ENCODE measurements at regions not wholly inside any gene's neighbourhood (a gene's known extent, or its start where the extent isn't known, plus 50 kb on each side); places are given as distances from the start of the nearest gene placed in this dataset.

GRCh38 chr13:64413529-64413928 lies 2816.6 kb downstream of the PCDH9 start:
- TF ChIP-seq CTCF (IDR thresholded peaks at IDR 0.05) = no peak
- ATAC-seq (no peak), DNase-seq (no peak)
- H3K27ac ChIP-seq = no peak overlapping the region
- H3K9me3 ChIP-seq = no peaks in the 10 kb centered on the region
- H3K36me3 ChIP-seq (ENCODE audit: insufficient read depth in 1 of 2, low read depth in 1 of 2) = no peaks in the 10 kb centered on the region
- H3K4me1 ChIP-seq = no peaks in the 10 kb centered on the region
- no peaks in the 10 kb centered on the region for H3K27me3 ChIP-seq (ENCODE audit: insufficient read depth in 3 of 3, low read length in 2 of 3)
- intact Hi-C loops (cut with DNase I) = no loop called here
- no peak overlapping the region for H3K4me3 ChIP-seq

- H3K4me1 ChIP-seq = no peaks in the 10 kb centered on the region
- no peaks in the 10 kb centered on the region for H3K36me3 ChIP-seq (ENCODE audit: insufficient read depth in 1 of 2, low read depth in 1 of 2)
- intact Hi-C loops (cut with DNase I) = no loop called here
- no peak for ATAC-seq
- WGBS, 3 donors = 72 to 82% (median 78%) methylated on average over 5 of the region's 5 CpGs
- no peak for TF ChIP-seq CTCF (IDR thresholded peaks at IDR 0.05)
- no peaks in the 10 kb centered on the region for H3K9me3 ChIP-seq
- H3K27ac ChIP-seq = no peak overlapping the region
- no peaks in the 10 kb centered on the region for H3K27me3 ChIP-seq (ENCODE audit: insufficient read depth in 3 of 3, low read length in 2 of 3)
- H3K4me3 ChIP-seq = no peak overlapping the region
- DNase-seq = no peak
Measured at GRCh38 chr13:64410276-64411053, 2819.7 kb downstream of the PCDH9 start.

GRCh38 chr13:64397701-64398100 lies 2832.4 kb downstream of the PCDH9 start:
- intact Hi-C loops (cut with DNase I) = no loop called here

GRCh38 chr13:64377606-64378005 lies 2852.5 kb downstream of the PCDH9 start:
- no peak for ATAC-seq
- TF ChIP-seq CTCF (IDR thresholded peaks at IDR 0.05) = no peak
- H3K9me3 ChIP-seq = no peaks in the 10 kb centered on the region

More at GRCh38 chr13:64397701-64398100, 2832.4 kb downstream of the PCDH9 start:
- Histone ChIP-seq H3K9me3 (no peaks in the 10 kb centered on the region), H3K4me3 (no peak overlapping the region), H3K27me3 (ENCODE audit: insufficient read depth in 3 of 3, low read length in 2 of 3) (no peaks in the 10 kb centered on the region), H3K4me1 (no peaks in the 10 kb centered on the region), H3K27ac (no peak overlapping the region), H3K36me3 (ENCODE audit: insufficient read depth in 1 of 2, low read depth in 1 of 2) (no peaks in the 10 kb centered on the region)
- no peak for DNase-seq
- no peak for ATAC-seq
- TF ChIP-seq CTCF (IDR thresholded peaks at IDR 0.05) = no peak
- 7 to 15% (median 13%) methylated on average over 2 of the region's 2 CpGs for WGBS, 3 donors

GRCh38 chr13:64371461-64371860 lies 2858.7 kb downstream of the PCDH9 start:
- Histone ChIP-seq H3K9me3 (no peaks in the 10 kb centered on the region), H3K27me3 (ENCODE audit: insufficient read depth in 3 of 3, low read length in 2 of 3) (no peaks in the 10 kb centered on the region), H3K27ac (no peak overlapping the region), H3K4me1 (no peaks in the 10 kb centered on the region), H3K36me3 (ENCODE audit: insufficient read depth in 1 of 2, low read depth in 1 of 2) (no peaks in the 10 kb centered on the region), H3K4me3 (no peak overlapping the region)
- TF ChIP-seq CTCF (IDR thresholded peaks at IDR 0.05) = no peak
- no peak for ATAC-seq
- no peak for DNase-seq
- intact Hi-C loops (cut with DNase I) = no loop called here
- WGBS, 3 donors = 69 to 80% (median 70%) methylated on average over 2 of the region's 2 CpGs

More at GRCh38 chr13:64377606-64378005, 2852.5 kb downstream of the PCDH9 start:
- Histone ChIP-seq H3K4me3 (no peak overlapping the region), H3K27me3 (ENCODE audit: insufficient read depth in 3 of 3, low read length in 2 of 3) (no peaks in the 10 kb centered on the region), H3K27ac (no peak overlapping the region), H3K36me3 (ENCODE audit: insufficient read depth in 1 of 2, low read depth in 1 of 2) (no peaks in the 10 kb centered on the region), H3K4me1 (no peaks in the 10 kb centered on the region)
- WGBS, 3 donors = 83 to 91% (median 89%) methylated on average over 1 of the region's 1 CpG
- no peak for DNase-seq
- intact Hi-C loops (cut with DNase I) = no loop called here

All from psoas muscle (tissue), 7 donors.